ENCODE measurements at regions not wholly inside any gene's neighbourhood (a gene's known extent, or its start where the extent isn't known, plus 50 kb on each side); places are given as distances from the start of the nearest gene placed in this dataset.
A peak's percentile ranks its signal among the peaks of the same experiment; 100 is the strongest.

GRCh38 chr14:42228611-42229010 is 621.9 kb downstream of the LRFN5 start:
- H3K9me3 ChIP-seq (ENCODE audit: control insufficient read depth, insufficient read depth, low read depth, low read length): no peaks in the 10 kb centered on the region
- no peaks in the 10 kb centered on the region for H3K36me3 ChIP-seq (ENCODE audit: control insufficient read depth, insufficient read depth, low read length)
- no peaks in the 10 kb centered on the region for H4K20me1 ChIP-seq (ENCODE audit: control insufficient read depth, extremely low read depth, insufficient read depth, low read length)
- TF ChIP-seq CTCF (conservative IDR thresholded peaks at IDR 0.05 in 1 of 2, IDR thresholded peaks at IDR 0.05 in 1 of 2; ENCODE audit: low read depth in 1 of 2, low read length in 2 of 2) (no peak), EZH2 (IDR thresholded peaks at IDR 0.05; ENCODE audit: low read length, missing control alignments) (no peak)
- no peak overlapping the region for H3K4me3 ChIP-seq (replicated peaks in 1 of 4; ENCODE audit: control extremely low read depth in 1 of 4, insufficient read depth in 1 of 4, low read depth in 3 of 4, low read length in 4 of 4)
- H3K9ac ChIP-seq (ENCODE audit: insufficient read depth, low read length): no peak overlapping the region
- no peak overlapping the region for H2AFZ ChIP-seq (ENCODE audit: low read length)
- no peak for DNase-seq (ENCODE audit: low read depth in 2 of 2)
- no peaks in the 10 kb centered on the region for H3K27me3 ChIP-seq (ENCODE audit: control insufficient read depth, insufficient read depth, low read length)
- H3K4me1 ChIP-seq (ENCODE audit: control insufficient read depth, extremely low read depth, insufficient read depth, low read length): no peaks in the 10 kb centered on the region
- no peak overlapping the region for H3K4me2 ChIP-seq (ENCODE audit: extremely low read depth, insufficient read depth, low read length)
- no peaks in the 10 kb centered on the region for H3K79me2 ChIP-seq (ENCODE audit: control insufficient read depth, insufficient read depth, low read length)
- no peak overlapping the region for H3K27ac ChIP-seq (ENCODE audit: insufficient read depth, low read length)

- Histone ChIP-seq H3K9me3 (ENCODE audit: control insufficient read depth, insufficient read depth, low read depth, low read length) (no peaks in the 10 kb centered on the region), H3K27me3 (ENCODE audit: control insufficient read depth, insufficient read depth, low read length) (no peaks in the 10 kb centered on the region), H4K20me1 (ENCODE audit: control insufficient read depth, extremely low read depth, insufficient read depth, low read length) (no peaks in the 10 kb centered on the region), H3K36me3 (ENCODE audit: control insufficient read depth, insufficient read depth, low read length) (no peaks in the 10 kb centered on the region), H3K4me2 (ENCODE audit: extremely low read depth, insufficient read depth, low read length) (no peak overlapping the region), H3K9ac (ENCODE audit: insufficient read depth, low read length) (no peak overlapping the region), H3K4me3 (replicated peaks in 1 of 4; ENCODE audit: control extremely low read depth in 1 of 4, insufficient read depth in 1 of 4, low read depth in 3 of 4, low read length in 4 of 4) (no peak overlapping the region), H3K4me1 (ENCODE audit: control insufficient read depth, extremely low read depth, insufficient read depth, low read length) (no peaks in the 10 kb centered on the region), H2AFZ (ENCODE audit: low read length) (no peak overlapping the region), H3K27ac (ENCODE audit: insufficient read depth, low read length) (no peak overlapping the region), H3K79me2 (ENCODE audit: control insufficient read depth, insufficient read depth, low read length) (no peaks in the 10 kb centered on the region)
- TF ChIP-seq CTCF (conservative IDR thresholded peaks at IDR 0.05 in 1 of 2, IDR thresholded peaks at IDR 0.05 in 1 of 2; ENCODE audit: low read depth in 1 of 2, low read length in 2 of 2) (peak; percentile 83 to 92), EZH2 (IDR thresholded peaks at IDR 0.05; ENCODE audit: low read length, missing control alignments) (no peak)
- DNase-seq (ENCODE audit: low read depth in 2 of 2): peak; percentile 47 to 86
These were observed 617.6 kb downstream of the LRFN5 start for GRCh38 chr14:42224053-42224888.

- Histone ChIP-seq H3K9ac (ENCODE audit: insufficient read depth, low read length) (no peak overlapping the region), H4K20me1 (ENCODE audit: control insufficient read depth, extremely low read depth, insufficient read depth, low read length) (no peaks in the 10 kb centered on the region), H3K36me3 (ENCODE audit: control insufficient read depth, insufficient read depth, low read length) (no peaks in the 10 kb centered on the region), H3K27ac (ENCODE audit: insufficient read depth, low read length) (no peak overlapping the region), H3K4me2 (ENCODE audit: extremely low read depth, insufficient read depth, low read length) (peak overlapping the region; percentile 17), H3K9me3 (ENCODE audit: control insufficient read depth, insufficient read depth, low read depth, low read length) (no peaks in the 10 kb centered on the region), H2AFZ (ENCODE audit: low read length) (peak overlapping the region; percentile 18), H3K79me2 (ENCODE audit: control insufficient read depth, insufficient read depth, low read length) (no peaks in the 10 kb centered on the region), H3K27me3 (ENCODE audit: control insufficient read depth, insufficient read depth, low read length) (no peaks in the 10 kb centered on the region), H3K4me1 (ENCODE audit: control insufficient read depth, extremely low read depth, insufficient read depth, low read length) (no peaks in the 10 kb centered on the region), H3K4me3 (replicated peaks in 1 of 4; ENCODE audit: control extremely low read depth in 1 of 4, insufficient read depth in 1 of 4, low read depth in 3 of 4, low read length in 4 of 4) (no peak overlapping the region)
- DNase-seq (ENCODE audit: low read depth in 2 of 2): peak; percentile 82 to 90
- TF ChIP-seq CTCF (conservative IDR thresholded peaks at IDR 0.05 in 1 of 2, IDR thresholded peaks at IDR 0.05 in 1 of 2; ENCODE audit: low read depth in 1 of 2, low read length in 2 of 2) (no peak), EZH2 (IDR thresholded peaks at IDR 0.05; ENCODE audit: low read length, missing control alignments) (no peak)
These were observed 616.3 kb downstream of the LRFN5 start for GRCh38 chr14:42222924-42223471.
